ENCODE measurements at regions not wholly inside any gene's neighbourhood (a gene's known extent, or its start where the extent isn't known, plus 50 kb on each side); places are given as distances from the start of the nearest gene placed in this dataset.

DNA sequence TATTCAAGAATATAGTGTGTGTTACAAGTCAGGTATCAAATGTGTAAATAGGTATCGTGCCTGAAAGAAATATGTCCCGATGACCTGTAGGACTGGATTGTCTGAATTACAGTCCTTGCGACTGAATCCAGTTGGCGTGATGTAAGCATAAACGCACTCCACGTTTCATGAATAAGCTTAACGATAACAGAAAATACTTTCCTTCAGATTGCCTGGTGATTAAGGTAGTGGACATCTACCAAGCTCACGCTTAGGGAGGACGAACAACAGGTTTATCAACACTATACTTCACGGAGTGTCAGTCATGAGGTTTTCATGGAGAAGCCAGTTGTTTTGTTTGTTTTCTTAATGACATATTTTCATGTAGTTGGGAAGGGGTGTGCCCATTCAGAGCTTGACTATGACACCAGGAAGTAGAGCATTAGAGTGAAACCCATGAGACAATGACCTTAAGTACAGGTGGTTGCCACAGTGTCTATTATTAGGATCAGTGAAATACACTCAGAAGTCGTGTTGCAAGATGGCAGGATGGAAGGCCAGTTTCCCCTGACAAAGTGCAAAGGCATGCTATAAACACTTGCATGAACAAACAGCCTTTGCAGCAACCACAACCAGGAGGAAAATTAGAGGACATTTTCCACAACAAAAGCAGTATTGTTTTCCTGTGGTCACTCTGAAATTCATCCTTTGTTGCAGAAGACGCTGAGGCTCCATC, 305.8 kb upstream of the PRDM1 start (continued):
- TF ChIP-seq, protein P1, sequence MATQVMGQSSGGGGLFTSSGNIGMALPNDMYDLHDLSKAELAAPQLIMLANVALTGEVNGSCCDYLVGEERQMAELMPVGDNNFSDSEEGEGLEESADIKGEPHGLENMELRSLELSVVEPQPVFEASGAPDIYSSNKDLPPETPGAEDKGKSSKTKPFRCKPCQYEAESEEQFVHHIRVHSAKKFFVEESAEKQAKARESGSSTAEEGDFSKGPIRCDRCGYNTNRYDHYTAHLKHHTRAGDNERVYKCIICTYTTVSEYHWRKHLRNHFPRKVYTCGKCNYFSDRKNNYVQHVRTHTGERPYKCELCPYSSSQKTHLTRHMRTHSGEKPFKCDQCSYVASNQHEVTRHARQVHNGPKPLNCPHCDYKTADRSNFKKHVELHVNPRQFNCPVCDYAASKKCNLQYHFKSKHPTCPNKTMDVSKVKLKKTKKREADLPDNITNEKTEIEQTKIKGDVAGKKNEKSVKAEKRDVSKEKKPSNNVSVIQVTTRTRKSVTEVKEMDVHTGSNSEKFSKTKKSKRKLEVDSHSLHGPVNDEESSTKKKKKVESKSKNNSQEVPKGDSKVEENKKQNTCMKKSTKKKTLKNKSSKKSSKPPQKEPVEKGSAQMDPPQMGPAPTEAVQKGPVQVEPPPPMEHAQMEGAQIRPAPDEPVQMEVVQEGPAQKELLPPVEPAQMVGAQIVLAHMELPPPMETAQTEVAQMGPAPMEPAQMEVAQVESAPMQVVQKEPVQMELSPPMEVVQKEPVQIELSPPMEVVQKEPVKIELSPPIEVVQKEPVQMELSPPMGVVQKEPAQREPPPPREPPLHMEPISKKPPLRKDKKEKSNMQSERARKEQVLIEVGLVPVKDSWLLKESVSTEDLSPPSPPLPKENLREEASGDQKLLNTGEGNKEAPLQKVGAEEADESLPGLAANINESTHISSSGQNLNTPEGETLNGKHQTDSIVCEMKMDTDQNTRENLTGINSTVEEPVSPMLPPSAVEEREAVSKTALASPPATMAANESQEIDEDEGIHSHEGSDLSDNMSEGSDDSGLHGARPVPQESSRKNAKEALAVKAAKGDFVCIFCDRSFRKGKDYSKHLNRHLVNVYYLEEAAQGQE (IDR thresholded peaks at IDR 0.05) = no peak
- TF ChIP-seq ATF3 (IDR thresholded peaks at IDR 0.05) = no peak
- no peak for TF ChIP-seq RXRA (IDR thresholded peaks at IDR 0.05)
- TF ChIP-seq YY1 (IDR thresholded peaks at IDR 0.05) = no peak
- TF ChIP-seq NR2F2 (IDR thresholded peaks at IDR 0.05) = no peak
- no peak for TF ChIP-seq GABPA (IDR thresholded peaks at IDR 0.05 in 1 of 2, conservative IDR thresholded peaks at IDR 0.05 in 1 of 2)
- TF ChIP-seq TAF1 (conservative IDR thresholded peaks at IDR 0.05) = no peak
- TF ChIP-seq FOXA1 (IDR thresholded peaks at IDR 0.05) = no peak
- no peak for TF ChIP-seq EGR1 (IDR thresholded peaks at IDR 0.05; ENCODE audit: low read depth in 2 of 2)
- no peak for TF ChIP-seq HNF4A (conservative IDR thresholded peaks at IDR 0.05)
- no peak for TF ChIP-seq JUND (IDR thresholded peaks at IDR 0.05)
- TF ChIP-seq SP1 (IDR thresholded peaks at IDR 0.05) = no peak
- TF ChIP-seq MAX (IDR thresholded peaks at IDR 0.05) = no peak

DNA sequence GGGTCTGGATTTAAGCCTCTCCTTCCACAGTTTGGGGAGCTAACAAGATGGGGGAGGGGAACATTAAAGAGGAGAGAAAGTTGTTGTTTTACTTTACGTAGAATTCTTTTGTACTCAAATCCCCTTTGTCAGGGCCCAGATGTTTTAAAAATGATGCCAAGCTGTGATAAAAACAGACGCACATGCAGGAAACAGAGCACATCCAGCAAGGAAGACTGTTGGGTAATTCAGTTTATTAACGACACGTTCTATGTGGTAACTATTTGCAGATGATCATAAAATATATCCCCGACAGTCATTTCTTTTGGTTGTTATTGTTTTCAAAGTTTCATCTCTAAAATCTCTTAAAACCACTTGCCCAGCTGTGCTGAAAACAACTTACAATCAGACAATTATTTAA, 307.0 kb upstream of the PRDM1 start:
- no peak overlapping the region for H3K9ac ChIP-seq (ENCODE audit: low read depth in 1 of 2, low read length in 2 of 2)
- DNase-seq (ENCODE audit: low spot score) = no peak
- no peaks in the 10 kb centered on the region for H3K36me3 ChIP-seq (ENCODE audit: control insufficient read depth in 4 of 4, insufficient read depth in 3 of 4, low read depth in 1 of 4, low read length in 3 of 4)
- H3K27me3 ChIP-seq (ENCODE audit: control insufficient read depth in 4 of 4, insufficient read depth in 4 of 4, low read length in 3 of 4) = no peaks in the 10 kb centered on the region
- WGBS = 77% methylated on average over 5 of the region's 5 CpGs
- peaks cover 0 to 9% (median 2%) of the 10 kb centered on the region in 4 donors for H3K9me3 ChIP-seq (ENCODE audit: control insufficient read depth in 4 of 4, low read length in 3 of 4)
- no peak overlapping the region for H3K27ac ChIP-seq (ENCODE audit: low read depth in 1 of 2, low read length in 2 of 2)
- TF ChIP-seq NR2F2 (IDR thresholded peaks at IDR 0.05) (no peak), EGR1 (IDR thresholded peaks at IDR 0.05; ENCODE audit: low read depth in 2 of 2) (no peak), YY1 (IDR thresholded peaks at IDR 0.05) (no peak), GABPA (IDR thresholded peaks at IDR 0.05 in 1 of 2, conservative IDR thresholded peaks at IDR 0.05 in 1 of 2) (no peak), RXRA (IDR thresholded peaks at IDR 0.05) (no peak), HNF4A (conservative IDR thresholded peaks at IDR 0.05) (no peak), RAD21 (IDR thresholded peaks at IDR 0.05) (no peak), SP1 (IDR thresholded peaks at IDR 0.05) (no peak), FOXA2 (IDR thresholded peaks at IDR 0.05) (no peak), HNF4G (IDR thresholded peaks at IDR 0.05) (no peak), FOXA1 (IDR thresholded peaks at IDR 0.05) (no peak), ATF3 (IDR thresholded peaks at IDR 0.05) (no peak), TAF1 (conservative IDR thresholded peaks at IDR 0.05) (no peak), MAX (IDR thresholded peaks at IDR 0.05) (no peak)
- TF ChIP-seq, protein P2, sequence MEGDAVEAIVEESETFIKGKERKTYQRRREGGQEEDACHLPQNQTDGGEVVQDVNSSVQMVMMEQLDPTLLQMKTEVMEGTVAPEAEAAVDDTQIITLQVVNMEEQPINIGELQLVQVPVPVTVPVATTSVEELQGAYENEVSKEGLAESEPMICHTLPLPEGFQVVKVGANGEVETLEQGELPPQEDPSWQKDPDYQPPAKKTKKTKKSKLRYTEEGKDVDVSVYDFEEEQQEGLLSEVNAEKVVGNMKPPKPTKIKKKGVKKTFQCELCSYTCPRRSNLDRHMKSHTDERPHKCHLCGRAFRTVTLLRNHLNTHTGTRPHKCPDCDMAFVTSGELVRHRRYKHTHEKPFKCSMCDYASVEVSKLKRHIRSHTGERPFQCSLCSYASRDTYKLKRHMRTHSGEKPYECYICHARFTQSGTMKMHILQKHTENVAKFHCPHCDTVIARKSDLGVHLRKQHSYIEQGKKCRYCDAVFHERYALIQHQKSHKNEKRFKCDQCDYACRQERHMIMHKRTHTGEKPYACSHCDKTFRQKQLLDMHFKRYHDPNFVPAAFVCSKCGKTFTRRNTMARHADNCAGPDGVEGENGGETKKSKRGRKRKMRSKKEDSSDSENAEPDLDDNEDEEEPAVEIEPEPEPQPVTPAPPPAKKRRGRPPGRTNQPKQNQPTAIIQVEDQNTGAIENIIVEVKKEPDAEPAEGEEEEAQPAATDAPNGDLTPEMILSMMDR (IDR thresholded peaks at IDR 0.05; ENCODE audit: low read depth, low read length, missing input control) = no peak
- TF ChIP-seq, protein P1 (IDR thresholded peaks at IDR 0.05) = no peak
- TF ChIP-seq, protein P3, sequence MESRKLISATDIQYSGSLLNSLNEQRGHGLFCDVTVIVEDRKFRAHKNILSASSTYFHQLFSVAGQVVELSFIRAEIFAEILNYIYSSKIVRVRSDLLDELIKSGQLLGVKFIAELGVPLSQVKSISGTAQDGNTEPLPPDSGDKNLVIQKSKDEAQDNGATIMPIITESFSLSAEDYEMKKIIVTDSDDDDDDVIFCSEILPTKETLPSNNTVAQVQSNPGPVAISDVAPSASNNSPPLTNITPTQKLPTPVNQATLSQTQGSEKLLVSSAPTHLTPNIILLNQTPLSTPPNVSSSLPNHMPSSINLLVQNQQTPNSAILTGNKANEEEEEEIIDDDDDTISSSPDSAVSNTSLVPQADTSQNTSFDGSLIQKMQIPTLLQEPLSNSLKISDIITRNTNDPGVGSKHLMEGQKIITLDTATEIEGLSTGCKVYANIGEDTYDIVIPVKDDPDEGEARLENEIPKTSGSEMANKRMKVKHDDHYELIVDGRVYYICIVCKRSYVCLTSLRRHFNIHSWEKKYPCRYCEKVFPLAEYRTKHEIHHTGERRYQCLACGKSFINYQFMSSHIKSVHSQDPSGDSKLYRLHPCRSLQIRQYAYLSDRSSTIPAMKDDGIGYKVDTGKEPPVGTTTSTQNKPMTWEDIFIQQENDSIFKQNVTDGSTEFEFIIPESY (IDR thresholded peaks at IDR 0.05) = no peak
- no peaks in the 10 kb centered on the region for H3K4me1 ChIP-seq (ENCODE audit: control insufficient read depth in 4 of 4, insufficient read depth in 4 of 4, low read length in 3 of 4)
- H3K4me3 ChIP-seq (ENCODE audit: low read depth in 1 of 3, low read length in 3 of 3) = no peak overlapping the region
